Prostate gland (tissue), 2 donors: ENCODE measurements at regions not wholly inside any gene's neighbourhood (a gene's known extent, or its start where the extent isn't known, plus 50 kb on each side); places are given as distances from the start of the nearest gene placed in this dataset.

Experiments used
- DNase-seq: peaks from one replicate; pipeline ENCODE4 v3.0.0-alpha.2; 2019; ENCODE audit warnings: low spot score
- H3K27ac ChIP-seq, 2 donors: fragments of 200-600 bp; sonication (generic); 2 replicates each; pipeline ENCODE4 v1.5.1; 2017 to 2019
- H3K27me3 ChIP-seq: fragments of 200-600 bp; sonication (generic); replicated peaks from 2 replicates; pipeline ENCODE4 v1.5.1; 2019; ENCODE audit not compliant: insufficient read depth
- H3K36me3 ChIP-seq, 2 donors: fragments of 200-600 bp; sonication (generic); 1 replicate in 1 of 2; 2 replicates in 1 of 2; pipeline versions ENCODE4 v1.5.1 to v1.8.1; 2017 to 2019
- H3K4me1 ChIP-seq: fragments of 200-600 bp; sonication (generic); replicated peaks from 2 replicates; pipeline ENCODE4 v1.5.1; 2019
- H3K4me3 ChIP-seq, 2 donors: fragments of 200-600 bp; sonication (generic); 2 replicates each; pipeline ENCODE4 v1.5.1; 2017 to 2019
- H3K9me3 ChIP-seq: fragments of 200-600 bp; sonication (generic); 2 replicates; pipeline ENCODE4 v1.5.1; 2017
- CTCF ChIP-seq, 4 experiments: fragments of 200-600 bp in 2 of 4; fragments of 450-650 bp in 2 of 4; sonication (generic) in 2 of 4; IDR thresholded peaks; 1 replicate in 3 of 4; 2 replicates in 1 of 4; pipeline ENCODE4 v1.5.1; 2016 to 2019; ENCODE audit warnings: antibody characterized with exemption in 4 of 4, mild to moderate bottlenecking in 2 of 4, moderate library complexity in 2 of 4
- POLR2A ChIP-seq: fragments of 450-650 bp; IDR thresholded peaks from one replicate; pipeline ENCODE4 v1.6.1; 2016; ENCODE audit warnings: antibody characterized with exemption, mild to moderate bottlenecking
- POLR2AphosphoS5 ChIP-seq: sonication (generic); formaldehyde crosslinking; IDR thresholded peaks from one replicate; pipeline ENCODE4 v1.6.1; 2017; ENCODE audit warnings: antibody characterized with exemption
- WGBS: methylation state at CpG from one replicate; pipeline ENCODE4 v1.1.5; 2018; 5-methylcytosine and 5-hydroxymethylcytosine counted together
- intact Hi-C: fragments of 100-400 bp; cut with DNase I; formaldehyde crosslinking; loops from one replicate; pipeline ENCODE4 v1.14.2; 2022

- no peak overlapping the region for H3K4me3 ChIP-seq
- no peaks in the 10 kb centered on the region for H3K9me3 ChIP-seq
- DNase-seq: no peak
- no peak overlapping the region for H3K27ac ChIP-seq
- WGBS: 57% methylated on average over 1 of the region's 1 CpG
- no peaks in the 10 kb centered on the region for H3K27me3 ChIP-seq
- intact Hi-C loops: no loop called here
- TF ChIP-seq POLR2AphosphoS5 (no peak), POLR2A (no peak)
- no peaks in the 10 kb centered on the region for H3K4me1 ChIP-seq
- no peaks in the 10 kb centered on the region for H3K36me3 ChIP-seq
Observed at GRCh38 chr15:38862099-38862498, 297.5 kb upstream of the RASGRP1 start.

- Histone ChIP-seq H3K9me3 (no peaks in the 10 kb centered on the region), H3K27me3 (no peaks in the 10 kb centered on the region), H3K27ac (no peak overlapping the region), H3K4me3 (no peak overlapping the region), H3K4me1 (no peaks in the 10 kb centered on the region), H3K36me3 (no peaks in the 10 kb centered on the region)
- 89% methylated on average over 4 of the region's 4 CpGs for WGBS
- no peak for DNase-seq
- intact Hi-C loops: no loop called here
- no peak for TF ChIP-seq POLR2A
- no peak for TF ChIP-seq CTCF (IDR thresholded peaks at IDR 0.05)
- TF ChIP-seq POLR2AphosphoS5: no peak
Observed at GRCh38 chr15:38863381-38863780, 298.8 kb upstream of the RASGRP1 start.

GRCh38 chr15:38864122-38864521 lies 299.5 kb upstream of the RASGRP1 start:
- intact Hi-C loops: no loop called here
- Histone ChIP-seq H3K27me3 (no peaks in the 10 kb centered on the region), H3K4me1 (no peaks in the 10 kb centered on the region), H3K9me3 (no peaks in the 10 kb centered on the region), H3K27ac (no peak overlapping the region), H3K36me3 (no peaks in the 10 kb centered on the region), H3K4me3 (no peak overlapping the region)
- TF ChIP-seq POLR2AphosphoS5: no peak
- 90% methylated on average over 3 of the region's 3 CpGs for WGBS
- DNase-seq: no peak

GRCh38 chr15:38864827-38865581 lies 300.4 kb upstream of the RASGRP1 start:
- H3K27ac ChIP-seq: no peak overlapping the region
- no peak for DNase-seq

GRCh38 chr15:38867556-38867955 lies 302.9 kb upstream of the RASGRP1 start:
- TF ChIP-seq POLR2A: no peak
- TF ChIP-seq POLR2AphosphoS5: no peak
- TF ChIP-seq CTCF (IDR thresholded peaks at IDR 0.05): no peak
- Histone ChIP-seq H3K4me3 (no peak overlapping the region), H3K9me3 (no peaks in the 10 kb centered on the region), H3K27ac (no peak overlapping the region), H3K4me1 (no peaks in the 10 kb centered on the region), H3K36me3 (no peaks in the 10 kb centered on the region), H3K27me3 (no peaks in the 10 kb centered on the region)
- DNase-seq: no peak
- WGBS: 90% methylated on average over 7 of the region's 7 CpGs
- intact Hi-C loops: no loop called here

More at GRCh38 chr15:38864827-38865581, 300.4 kb upstream of the RASGRP1 start:
- Histone ChIP-seq H3K36me3 (no peaks in the 10 kb centered on the region), H3K9me3 (no peaks in the 10 kb centered on the region), H3K4me1 (no peaks in the 10 kb centered on the region), H3K27me3 (no peaks in the 10 kb centered on the region), H3K4me3 (no peak overlapping the region)
- intact Hi-C loops: no loop called here
- WGBS: 71% methylated on average over 9 of the region's 9 CpGs
- no peak for TF ChIP-seq POLR2A
- peak; percentile 7 for TF ChIP-seq POLR2AphosphoS5
- TF ChIP-seq CTCF (IDR thresholded peaks at IDR 0.05): no peak
